ENCODE measurements at regions not wholly inside any gene's neighbourhood (a gene's known extent, or its start where the extent isn't known, plus 50 kb on each side); places are given as distances from the start of the nearest gene placed in this dataset.

- DNase-seq (ENCODE audit: low read depth) = no peak
- H3K4me3 ChIP-seq (ENCODE audit: low read length) = no peak overlapping the region
- TF ChIP-seq CTCF (conservative IDR thresholded peaks at IDR 0.05; ENCODE audit: low read length) = no peak
Observed at GRCh38 chr9:31500422-31500821, 884.0 kb upstream of the ACO1 start.

DNA sequence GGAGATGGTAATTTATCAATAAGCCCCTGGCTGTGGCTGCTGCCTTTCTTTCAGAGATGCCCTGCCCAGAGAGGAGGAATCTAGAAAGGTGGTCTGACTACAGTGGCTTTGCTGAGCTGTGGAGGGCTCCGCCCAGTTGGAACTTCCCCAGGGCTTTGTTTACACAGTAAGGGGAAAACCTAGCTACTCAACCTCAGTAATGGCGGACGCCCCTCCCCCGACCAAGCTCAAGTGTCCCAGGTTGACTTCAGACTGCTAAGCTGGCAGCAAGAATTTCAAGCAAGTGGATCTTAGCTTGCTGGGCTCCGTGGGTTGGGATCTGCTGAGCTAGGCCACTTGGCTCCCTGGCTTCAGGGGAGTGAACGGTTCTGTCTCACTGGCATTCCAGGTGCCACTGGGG is 865.4 kb upstream of the ACO1 start:
- no peak for TF ChIP-seq CTCF (conservative IDR thresholded peaks at IDR 0.05; ENCODE audit: low read length)
- no peak for DNase-seq (ENCODE audit: low read depth)
- H3K4me3 ChIP-seq (ENCODE audit: low read length) = no peak overlapping the region

DNA sequence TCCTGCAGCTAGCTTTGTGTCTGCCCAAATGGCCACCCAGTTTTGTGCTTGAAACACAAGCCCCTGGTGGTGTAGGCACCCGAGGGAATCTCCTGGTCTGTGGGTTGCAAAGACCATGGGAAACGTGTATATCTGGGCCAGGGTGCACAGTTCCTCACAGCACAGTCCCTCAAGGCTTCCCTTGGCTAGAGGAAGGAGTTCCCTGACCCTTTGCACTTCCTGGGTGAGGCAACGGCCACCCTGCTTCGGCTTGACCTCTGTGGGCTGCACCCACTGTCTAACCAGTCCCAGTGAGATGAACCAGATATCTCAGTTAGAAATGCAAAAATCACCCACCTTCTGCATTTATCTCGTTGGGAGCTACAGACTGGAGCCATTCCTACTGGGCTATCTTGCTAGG is 865.0 kb upstream of the ACO1 start:
- no peak for DNase-seq (ENCODE audit: low read depth)
- no peak for TF ChIP-seq CTCF (conservative IDR thresholded peaks at IDR 0.05; ENCODE audit: low read length)
- H3K4me3 ChIP-seq (ENCODE audit: low read length) = no peak overlapping the region

GRCh38 chr9:31519826-31520225 is 864.6 kb upstream of the ACO1 start:
- no peak for DNase-seq (ENCODE audit: low read depth)
- H3K4me3 ChIP-seq (ENCODE audit: low read length) = no peak overlapping the region
- no peak for TF ChIP-seq CTCF (conservative IDR thresholded peaks at IDR 0.05; ENCODE audit: low read length)

GRCh38 chr9:31520301-31521085 is 864.0 kb upstream of the ACO1 start:
- no peak for DNase-seq (ENCODE audit: low read depth)

DNA sequence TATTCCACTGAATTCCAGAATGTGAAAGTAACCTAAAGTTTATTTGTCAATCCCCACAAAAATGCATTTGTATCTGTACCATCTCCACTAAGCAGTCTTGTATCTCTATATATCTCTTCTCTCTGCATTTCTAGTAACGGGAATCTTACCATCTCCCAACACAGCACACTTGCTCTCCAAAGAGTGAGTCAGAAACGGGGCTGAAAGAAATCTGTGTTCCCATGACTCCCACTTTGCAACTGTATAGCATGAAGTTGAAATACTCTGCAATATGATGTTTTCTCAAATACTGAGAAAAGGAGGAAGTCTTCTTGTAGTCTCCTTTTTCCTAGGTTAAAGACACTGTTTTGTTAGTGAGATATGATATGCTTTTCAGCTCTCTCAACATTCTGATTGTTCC is 848.8 kb upstream of the ACO1 start:
- H3K4me3 ChIP-seq (ENCODE audit: low read length) = no peak overlapping the region
- TF ChIP-seq CTCF (conservative IDR thresholded peaks at IDR 0.05; ENCODE audit: low read length) = no peak
- DNase-seq (ENCODE audit: low read depth) = no peak

More at GRCh38 chr9:31520301-31521085, 864.0 kb upstream of the ACO1 start:
- TF ChIP-seq CTCF (conservative IDR thresholded peaks at IDR 0.05; ENCODE audit: low read length) = no peak
- no peak overlapping the region for H3K4me3 ChIP-seq (ENCODE audit: low read length)

DNA sequence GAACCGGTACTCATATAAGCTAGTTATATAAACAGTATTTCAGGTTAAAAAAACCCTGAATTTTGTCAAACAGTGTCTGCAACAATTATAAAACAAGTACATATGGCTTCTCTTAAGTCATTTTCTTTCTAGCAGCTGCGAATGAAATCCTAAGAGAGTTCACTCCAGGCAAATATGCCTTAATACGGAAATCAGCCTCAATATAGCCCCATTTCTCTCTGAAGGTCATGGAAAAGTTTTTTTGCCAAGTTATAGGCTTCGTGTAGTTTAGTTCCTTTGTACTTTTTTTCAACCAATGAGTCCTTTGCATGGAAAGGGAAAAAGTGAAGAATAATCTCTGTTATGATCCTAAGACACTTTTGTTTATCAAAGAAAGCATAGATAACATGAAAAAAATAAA is 848.0 kb upstream of the ACO1 start:
- no peak for TF ChIP-seq CTCF (conservative IDR thresholded peaks at IDR 0.05; ENCODE audit: low read length)
- no peak overlapping the region for H3K4me3 ChIP-seq (ENCODE audit: low read length)
- no peak for DNase-seq (ENCODE audit: low read depth)

Data from AG10803 (cell line).